Skeletal muscle cell (primary cell): ENCODE measurements at regions not wholly inside any gene's neighbourhood (a gene's known extent, or its start where the extent isn't known, plus 50 kb on each side); places are given as distances from the start of the nearest gene placed in this dataset.

Experiments used
- DNase-seq: peaks from one replicate; pipeline ENCODE4 v3.0.0-alpha.2; 2010; ENCODE audit warnings: low read depth
- H3K4me3 ChIP-seq: 2 replicates; pipeline ENCODE4 v1.5.1; 2011; ENCODE audit warnings: low read depth, mild to moderate bottlenecking, control low read depth, low read length, moderate library complexity

GRCh38 chr3:144187531-144188210, 216.0 kb downstream of the DIPK2A start:
- DNase-seq: peak; percentile 68
- H3K4me3 ChIP-seq: no peak overlapping the region

DNA sequence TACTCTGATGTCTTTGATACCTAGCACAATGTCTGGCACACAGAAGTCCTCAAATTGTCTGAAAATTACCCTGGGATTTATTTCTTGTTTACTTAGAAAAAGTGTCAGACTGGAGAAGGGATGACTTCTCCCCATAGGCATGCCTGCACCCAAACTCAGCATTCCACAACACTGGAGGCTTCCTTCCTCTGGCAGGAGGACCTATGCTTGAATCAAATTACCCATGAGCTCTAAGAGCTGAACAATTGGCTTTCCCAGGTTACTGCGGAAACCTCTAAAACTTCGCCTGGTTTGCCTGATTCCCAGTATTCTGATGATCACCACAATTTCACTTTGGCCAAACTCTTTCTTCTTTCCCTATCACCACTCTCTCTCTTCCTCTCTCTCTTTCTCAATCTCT, 217.4 kb downstream of the DIPK2A start:
- H3K4me3 ChIP-seq: no peak overlapping the region
- DNase-seq: peak; percentile 19

DNA sequence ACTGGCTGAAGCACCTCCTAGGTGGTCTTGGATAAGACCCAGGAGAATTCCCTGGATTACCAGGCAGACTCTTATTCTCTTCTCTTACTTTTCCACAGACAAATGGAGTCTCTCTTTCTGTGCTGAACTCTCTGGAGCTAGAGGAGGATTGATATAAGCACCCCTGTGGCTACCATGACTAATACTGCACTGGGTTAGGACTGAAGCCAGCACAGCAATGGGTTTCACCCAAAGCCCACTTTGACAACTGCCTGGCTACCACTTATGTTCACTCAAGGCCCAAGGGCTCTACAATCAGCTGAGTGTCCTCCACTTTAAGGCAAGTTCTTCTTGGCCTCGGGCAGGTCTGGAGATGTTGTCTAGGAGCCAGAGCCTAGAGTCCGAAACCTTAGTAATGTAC, 225.5 kb downstream of the DIPK2A start:
- no peak overlapping the region for H3K4me3 ChIP-seq
- no peak for DNase-seq

DNA sequence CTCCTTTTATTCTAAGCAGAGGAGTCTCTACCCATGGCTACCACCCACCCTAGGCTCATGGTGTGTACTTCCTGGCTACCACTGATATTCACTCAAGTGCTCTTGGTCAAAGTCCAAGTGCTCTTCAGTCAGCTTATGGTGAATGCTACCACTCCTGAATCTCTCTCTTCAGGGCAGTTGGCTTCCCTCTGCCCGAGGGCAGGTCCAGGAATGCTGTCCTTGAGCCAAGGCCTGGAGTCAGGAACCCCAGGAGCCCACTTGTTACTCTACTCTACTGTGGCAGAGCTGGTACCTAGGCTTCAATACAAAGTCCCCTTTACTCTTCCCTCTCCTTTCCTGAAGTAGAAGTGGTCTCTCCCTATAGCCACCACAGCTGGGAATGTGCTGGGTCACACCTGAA, 226.0 kb downstream of the DIPK2A start:
- no peak overlapping the region for H3K4me3 ChIP-seq
- DNase-seq: no peak

DNA sequence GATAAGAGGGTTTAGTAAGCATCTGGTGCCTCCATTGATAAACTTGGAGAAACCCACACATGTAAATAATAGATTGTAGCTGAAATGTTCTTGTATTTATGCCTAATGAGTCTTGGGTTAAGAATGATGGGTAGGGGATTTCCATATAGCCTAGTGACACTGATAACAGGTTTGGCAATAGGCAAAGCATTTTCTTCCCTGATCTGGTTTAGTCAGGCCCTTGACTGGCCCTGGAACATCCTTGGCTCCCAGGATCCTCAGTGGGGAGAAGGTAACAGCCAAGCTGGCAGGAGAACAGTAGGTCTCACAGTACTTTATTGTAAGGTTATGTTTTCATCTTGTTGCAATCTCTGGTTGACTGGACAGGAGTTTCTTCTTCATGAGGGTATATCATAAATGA, 228.4 kb downstream of the DIPK2A start:
- DNase-seq: no peak
- H3K4me3 ChIP-seq: no peak overlapping the region

DNA sequence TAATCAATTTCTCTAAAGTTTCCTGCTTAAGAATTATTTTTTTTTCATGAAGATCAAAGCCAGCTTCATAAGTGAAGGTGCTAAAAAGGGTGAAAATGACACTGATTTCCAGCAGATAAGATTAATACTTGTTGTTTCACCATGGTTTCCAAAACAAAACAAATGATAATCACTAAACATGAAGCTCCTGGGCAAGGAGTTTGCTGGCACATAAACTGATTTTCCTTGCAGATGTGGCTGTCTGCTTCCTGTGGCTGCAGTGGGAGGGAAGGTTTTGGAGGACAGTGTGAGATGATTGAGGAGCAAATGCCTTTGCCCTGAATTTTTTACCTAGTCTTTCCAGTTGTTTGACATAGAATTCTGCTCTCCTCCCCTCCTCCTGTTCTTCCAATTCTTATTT, 228.8 kb downstream of the DIPK2A start:
- no peak overlapping the region for H3K4me3 ChIP-seq
- no peak for DNase-seq

DNA sequence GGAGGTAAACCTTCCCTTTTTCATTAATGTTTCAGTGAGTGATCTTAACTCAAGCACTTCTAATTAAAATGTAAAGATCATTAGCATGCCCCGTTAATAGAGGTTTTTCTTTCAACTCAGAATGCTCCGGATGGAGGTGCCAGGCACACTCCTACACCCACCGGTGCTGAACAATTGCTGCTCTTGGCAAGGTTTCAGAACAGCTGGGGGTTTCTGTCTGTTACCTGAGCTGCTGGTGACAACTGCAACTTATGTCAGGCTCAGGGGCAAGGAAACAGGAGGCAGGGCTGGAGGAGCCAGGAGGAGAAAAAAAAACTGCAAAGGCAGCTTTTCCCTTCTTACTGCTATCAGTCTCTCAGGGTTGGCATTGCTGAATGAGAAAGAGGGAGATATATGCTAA, 250.1 kb downstream of the DIPK2A start:
- H3K4me3 ChIP-seq: no peak overlapping the region
- DNase-seq: no peak

GRCh38 chr3:144229330-144229729, 257.7 kb downstream of the DIPK2A start:
- H3K4me3 ChIP-seq: no peak overlapping the region
- no peak for DNase-seq

GRCh38 chr3:144229953-144230352, 258.3 kb downstream of the DIPK2A start:
- DNase-seq: no peak
- H3K4me3 ChIP-seq: no peak overlapping the region

DNA sequence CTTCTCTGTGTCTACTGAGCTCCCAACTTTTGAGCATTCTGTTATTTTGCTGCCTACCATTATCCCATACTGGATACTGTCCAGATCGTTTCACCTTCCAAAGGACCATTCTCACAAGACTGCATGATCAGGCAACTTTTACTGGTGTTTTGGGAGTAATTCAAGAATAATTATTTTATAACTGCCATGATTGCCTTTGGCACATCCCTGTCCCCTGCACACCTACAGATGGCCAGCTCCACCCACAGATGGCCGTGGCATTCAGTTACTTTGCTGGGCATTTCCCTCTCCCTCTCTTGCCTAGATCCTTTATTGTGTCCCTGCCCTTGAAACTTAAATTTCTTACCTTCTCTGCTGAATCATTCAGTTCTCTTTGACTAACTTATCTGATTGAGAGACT, 263.9 kb downstream of the DIPK2A start:
- no peak for DNase-seq
- H3K4me3 ChIP-seq: no peak overlapping the region

DNA sequence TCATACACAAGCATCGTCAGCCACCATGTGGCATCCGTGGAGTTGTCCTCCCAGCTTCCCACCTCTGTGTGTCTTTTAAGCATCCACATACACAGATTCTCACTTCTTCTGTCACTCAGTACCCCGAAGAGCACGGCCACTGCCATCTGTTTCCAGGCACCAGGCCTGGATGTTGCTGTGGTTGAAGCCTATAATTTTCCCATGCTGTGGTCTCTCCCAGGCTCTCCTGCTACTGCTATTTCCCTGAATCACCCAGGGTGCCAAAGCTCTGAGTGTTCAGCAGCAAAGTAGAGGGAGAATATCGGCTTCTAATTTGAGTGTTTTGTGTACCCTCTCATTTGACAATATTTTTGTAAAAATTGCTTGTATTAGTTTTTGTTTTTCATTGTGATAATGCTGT, 265.7 kb downstream of the DIPK2A start:
- no peak overlapping the region for H3K4me3 ChIP-seq
- no peak for DNase-seq

- H3K4me3 ChIP-seq: no peak overlapping the region
- DNase-seq: peak; percentile 8
These were observed 269.8 kb downstream of the DIPK2A start for GRCh38 chr3:144241404-144241803.

- H3K4me3 ChIP-seq: no peak overlapping the region
- DNase-seq: no peak
These were observed 271.1 kb downstream of the DIPK2A start for GRCh38 chr3:144242747-144243146.

GRCh38 chr3:144244662-144245061, 273.0 kb downstream of the DIPK2A start:
- no peak for DNase-seq
- H3K4me3 ChIP-seq: no peak overlapping the region

- DNase-seq: no peak
- no peak overlapping the region for H3K4me3 ChIP-seq
These were observed 281.3 kb downstream of the DIPK2A start for GRCh38 chr3:144252896-144253295.

DNA sequence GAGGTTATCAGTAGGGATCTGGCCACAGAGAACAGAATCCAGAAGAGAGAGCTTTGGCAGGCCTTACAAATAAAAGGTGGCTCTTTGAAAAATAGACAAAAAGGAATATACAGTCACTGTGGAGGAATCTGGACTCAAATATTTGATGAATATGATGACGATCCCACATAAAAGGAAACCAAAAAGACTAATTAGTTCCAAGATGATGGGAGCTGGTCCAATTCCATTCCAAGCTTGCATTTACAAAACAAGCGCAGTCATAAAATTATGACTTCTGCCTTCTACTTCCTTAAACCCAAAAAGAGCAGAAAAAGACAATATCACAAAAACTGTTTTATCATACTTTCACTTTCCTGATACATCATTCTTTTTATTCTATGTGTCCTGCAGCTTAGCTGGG, 285.8 kb downstream of the DIPK2A start:
- H3K4me3 ChIP-seq: no peak overlapping the region
- no peak for DNase-seq

GRCh38 chr3:144259267-144259666, 287.6 kb downstream of the DIPK2A start:
- no peak for DNase-seq

GRCh38 chr3:144263706-144264105, 292.1 kb downstream of the DIPK2A start:
- no peak for DNase-seq
- H3K4me3 ChIP-seq: no peak overlapping the region

More at GRCh38 chr3:144259267-144259666, 287.6 kb downstream of the DIPK2A start:
- H3K4me3 ChIP-seq: no peak overlapping the region

DNA sequence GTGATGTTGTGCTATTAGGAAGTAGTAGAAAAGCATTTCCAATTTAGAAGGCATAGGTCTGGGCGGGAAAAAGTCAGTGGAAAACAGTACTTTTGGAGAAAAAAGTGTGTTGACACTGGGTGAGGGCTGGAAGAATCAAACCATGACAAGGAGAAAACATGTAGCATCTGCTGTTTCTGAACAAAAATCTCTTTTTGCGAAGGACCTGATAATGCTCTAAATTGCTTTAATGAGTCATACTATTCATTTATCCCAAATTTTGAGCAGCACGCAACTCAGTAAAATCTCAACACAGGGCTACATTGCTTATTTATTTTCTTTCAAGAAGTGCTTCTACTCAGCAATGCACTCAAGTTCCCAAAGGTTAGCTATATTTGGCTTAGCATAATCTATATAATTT, 292.7 kb downstream of the DIPK2A start:
- H3K4me3 ChIP-seq: no peak overlapping the region
- DNase-seq: no peak

GRCh38 chr3:144264794-144265193, 293.2 kb downstream of the DIPK2A start:
- H3K4me3 ChIP-seq: no peak overlapping the region
- DNase-seq: no peak

GRCh38 chr3:144265542-144266100, 294.0 kb downstream of the DIPK2A start:
- H3K4me3 ChIP-seq: no peak overlapping the region
- no peak for DNase-seq

DNA sequence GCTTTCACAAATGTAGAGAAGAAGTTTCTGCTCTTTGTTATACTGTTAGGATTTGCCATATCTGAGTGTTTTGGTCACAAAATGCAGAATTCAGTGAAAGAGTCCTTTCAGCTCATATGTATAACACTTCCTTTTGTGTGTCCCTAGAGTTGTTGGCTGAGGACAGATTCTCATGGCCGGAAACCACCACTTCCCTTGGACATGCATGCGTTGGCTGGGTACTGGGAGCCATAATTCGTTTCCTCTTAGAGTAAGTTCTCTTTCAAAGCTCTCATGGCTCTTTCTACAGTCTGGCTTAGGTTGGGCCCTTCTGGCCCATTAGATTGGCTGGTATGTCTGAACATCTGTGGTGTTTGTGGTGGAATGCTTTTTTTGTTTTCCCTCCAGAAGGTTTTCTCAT, 298.5 kb downstream of the DIPK2A start:
- no peak overlapping the region for H3K4me3 ChIP-seq
- no peak for DNase-seq
